HG03064 (cell line): ENCODE measurements at regions not wholly inside any gene's neighbourhood (a gene's known extent, or its start where the extent isn't known, plus 50 kb on each side); places are given as distances from the start of the nearest gene placed in this dataset.

ENCODE experiments used
- ATAC-seq: cut with Tn5 transposase; IDR thresholded peaks from one replicate; pipeline ENCODE4 v1.9.1; 2021; ENCODE audit warnings: low read depth; ENCODE audit not compliant: unreplicated experiment

DNA sequence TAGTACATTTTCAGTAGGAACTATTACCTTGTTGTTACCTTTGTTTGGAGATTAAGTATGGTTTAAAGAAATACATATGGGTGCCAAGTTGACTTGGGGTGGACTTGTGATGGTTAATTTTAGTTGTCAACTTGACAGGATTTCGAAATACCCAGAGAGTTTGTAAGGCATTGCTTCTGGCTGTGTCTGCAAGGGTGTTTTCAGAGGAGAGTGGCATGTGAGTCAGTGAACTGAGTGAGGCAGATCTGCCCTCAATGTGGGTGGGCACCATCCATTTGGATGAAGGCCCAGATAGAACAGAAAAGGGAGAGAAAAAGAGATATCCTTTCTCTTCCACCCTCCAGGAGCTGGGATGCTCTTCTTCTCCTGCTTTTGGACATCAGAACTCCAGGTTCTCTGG lies 315.5 kb downstream of the GPATCH2 start:
- ATAC-seq, result no peak

DNA sequence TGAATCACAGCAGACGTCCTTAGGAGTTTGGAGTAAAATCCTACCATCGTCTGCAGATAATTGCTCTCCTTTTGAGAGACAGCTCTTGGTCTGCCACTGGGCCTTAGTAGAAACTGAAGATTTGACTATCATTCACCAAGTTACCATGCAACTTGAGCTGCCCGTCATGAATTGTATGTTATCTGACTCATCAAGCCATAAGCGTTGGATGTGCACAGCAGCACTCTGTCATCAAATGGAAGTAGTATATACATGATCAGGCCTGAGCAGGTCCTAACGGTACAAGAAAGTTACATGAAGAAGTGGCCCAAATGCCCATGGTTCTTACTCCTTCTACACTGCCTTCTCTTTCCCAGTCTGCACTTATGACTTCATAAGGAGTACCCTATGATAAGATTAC lies 317.8 kb downstream of the GPATCH2 start:
- no peak for ATAC-seq

GRCh38 chr1:217311766-217312165 lies 319.1 kb downstream of the GPATCH2 start:
- ATAC-seq, result no peak

DNA sequence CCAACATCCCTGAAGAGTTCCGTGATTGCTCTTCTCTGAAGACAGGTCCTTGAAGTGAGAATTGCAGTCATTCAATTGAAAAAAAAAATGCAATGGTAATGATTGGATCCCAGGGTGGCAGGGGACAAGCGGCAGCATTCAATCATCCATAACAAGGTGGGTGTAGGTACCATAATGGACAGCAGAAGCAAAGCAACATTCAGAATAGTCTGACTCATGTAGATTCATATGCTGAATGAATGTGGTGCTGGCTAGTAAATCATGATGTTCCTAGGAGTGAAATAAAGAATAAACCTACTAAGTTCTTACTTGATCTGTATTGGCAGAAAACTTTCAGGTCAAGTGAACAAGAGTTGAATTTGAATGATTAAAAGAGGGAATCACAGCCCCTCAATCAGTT lies 319.6 kb downstream of the GPATCH2 start:
- no peak for ATAC-seq

- ATAC-seq, result no peak
These were observed 349.6 kb downstream of the GPATCH2 start for GRCh38 chr1:217281332-217281731.

DNA sequence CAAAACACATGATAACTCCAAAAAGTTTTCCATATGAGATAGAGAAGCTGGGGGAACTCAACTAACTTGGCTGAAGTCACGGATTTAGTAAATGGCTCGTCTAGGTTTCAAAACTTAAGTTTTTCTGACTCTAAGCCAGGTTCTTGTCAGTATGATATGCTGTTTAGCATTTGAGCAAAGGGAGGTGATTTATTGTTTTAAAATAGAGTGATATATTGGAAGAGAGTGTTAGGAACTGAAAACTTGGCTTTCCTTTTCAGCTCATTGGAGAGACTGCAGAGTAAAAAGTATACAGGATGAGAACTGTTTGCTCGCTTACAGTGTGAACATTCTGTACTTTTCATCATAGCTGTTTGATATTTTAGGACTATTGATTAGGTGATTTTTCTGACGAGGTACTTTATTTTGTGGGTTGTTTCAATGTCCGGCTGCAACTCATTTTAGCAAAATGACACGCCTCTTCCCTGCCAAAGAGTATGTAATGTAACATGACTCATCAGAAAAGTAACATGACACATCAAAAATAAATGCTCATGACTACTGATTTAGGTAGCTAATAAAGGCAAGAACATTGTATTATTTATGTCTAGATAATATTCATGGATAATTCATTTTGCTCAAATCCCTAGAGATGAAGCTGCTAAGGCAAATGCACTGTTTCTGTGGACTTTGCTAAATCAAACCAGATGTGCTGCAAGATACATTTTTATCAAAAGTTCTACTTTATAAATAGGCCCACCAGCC lies 355.1 kb downstream of the GPATCH2 start:
- no peak for ATAC-seq

DNA sequence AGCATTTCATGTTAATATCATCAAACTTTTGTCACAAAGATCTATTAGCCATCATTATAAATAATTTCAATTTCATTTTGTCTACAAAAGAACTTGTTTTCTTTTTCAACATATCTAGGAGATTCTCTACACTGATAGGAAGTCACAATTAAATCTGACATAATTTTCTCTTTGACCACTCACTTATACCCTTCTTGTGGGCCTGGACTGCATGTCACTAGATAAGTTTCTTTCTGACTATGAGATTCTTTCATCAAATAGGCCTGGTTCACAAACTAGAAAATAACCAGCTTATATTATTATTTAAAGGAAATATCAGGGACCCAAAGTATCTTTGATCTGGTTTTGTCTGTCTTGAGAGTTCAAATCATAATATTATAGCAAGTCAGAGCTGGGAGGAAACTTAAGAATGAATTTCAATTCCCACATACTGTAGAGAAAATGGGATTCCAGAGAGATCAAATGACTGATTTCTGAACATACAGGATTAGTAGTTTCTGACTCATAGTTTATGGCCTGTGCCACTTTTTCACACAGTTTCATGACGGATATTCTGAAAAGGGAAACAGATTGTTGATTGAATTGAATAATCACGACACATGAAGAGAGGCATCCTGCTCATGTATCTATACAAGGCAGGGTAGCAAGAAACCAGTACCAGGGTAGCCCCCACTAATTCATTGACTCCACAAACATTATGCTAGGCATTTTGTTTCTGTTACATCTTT lies 355.8 kb downstream of the GPATCH2 start:
- no peak for ATAC-seq

DNA sequence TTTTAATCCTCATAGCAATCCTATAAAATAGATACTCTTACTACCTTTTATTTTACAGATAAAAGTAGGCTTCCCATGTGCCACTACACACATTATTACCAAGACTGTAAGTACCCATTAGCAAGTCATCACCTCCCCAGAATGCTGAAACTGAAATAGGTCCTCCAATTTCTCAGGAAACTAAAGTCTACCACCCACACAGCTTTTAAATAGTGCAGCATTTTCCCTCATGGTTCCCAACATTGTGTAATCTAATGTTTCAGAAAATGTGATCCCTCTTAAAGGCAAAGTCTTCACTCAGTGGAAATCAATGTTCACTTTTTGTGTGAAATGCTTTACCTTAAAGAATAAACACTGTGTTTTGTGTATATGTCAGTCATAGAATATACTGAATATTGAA lies 356.5 kb downstream of the GPATCH2 start:
- no peak for ATAC-seq

DNA sequence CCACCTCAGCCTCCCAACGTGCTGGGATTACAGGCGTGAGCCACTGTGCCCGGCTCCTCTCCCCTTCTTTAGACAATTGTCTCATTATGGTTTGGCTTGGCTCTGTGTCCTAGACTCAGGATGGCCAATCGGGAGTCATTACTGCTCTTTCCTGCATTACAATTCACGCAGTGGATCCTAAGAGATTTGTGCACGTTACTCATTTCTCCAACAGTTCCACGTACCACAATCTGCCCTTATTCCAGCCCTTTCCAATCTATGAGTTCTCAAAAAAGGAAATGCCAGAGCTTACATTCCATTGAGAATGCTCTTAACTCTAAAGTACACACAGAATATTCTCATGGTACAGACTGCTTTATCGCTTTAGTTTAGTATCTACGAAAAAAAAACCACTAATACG lies 357.0 kb downstream of the GPATCH2 start:
- no peak for ATAC-seq

GRCh38 chr1:217272385-217272784 lies 358.5 kb downstream of the GPATCH2 start:
- ATAC-seq, result no peak

DNA sequence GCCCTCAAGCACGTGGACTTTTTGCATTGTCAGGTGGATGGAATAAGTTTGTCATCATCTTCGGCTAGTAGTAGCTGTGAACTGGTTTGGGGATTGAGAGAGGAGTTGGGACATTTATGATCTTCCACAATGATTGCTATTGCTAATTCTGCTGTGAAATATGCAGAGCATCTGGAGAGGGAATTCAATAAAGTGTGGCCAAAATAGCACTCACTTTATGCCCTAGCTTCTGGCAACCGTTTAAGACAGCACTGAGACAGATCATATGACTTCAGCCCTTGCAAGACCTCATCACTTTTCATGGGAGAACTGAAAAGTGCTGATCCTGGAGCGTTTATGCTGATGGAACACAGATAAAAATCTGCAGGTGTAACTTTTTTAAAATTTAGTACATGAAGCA lies 360.8 kb downstream of the GPATCH2 start:
- no peak for ATAC-seq

GRCh38 chr1:217268058-217268457 lies 362.8 kb downstream of the GPATCH2 start:
- no peak for ATAC-seq

GRCh38 chr1:217261636-217262035 lies 369.3 kb downstream of the GPATCH2 start:
- ATAC-seq, result no peak

- no peak for ATAC-seq
These were observed 370.2 kb downstream of the GPATCH2 start for GRCh38 chr1:217260676-217261075.

DNA sequence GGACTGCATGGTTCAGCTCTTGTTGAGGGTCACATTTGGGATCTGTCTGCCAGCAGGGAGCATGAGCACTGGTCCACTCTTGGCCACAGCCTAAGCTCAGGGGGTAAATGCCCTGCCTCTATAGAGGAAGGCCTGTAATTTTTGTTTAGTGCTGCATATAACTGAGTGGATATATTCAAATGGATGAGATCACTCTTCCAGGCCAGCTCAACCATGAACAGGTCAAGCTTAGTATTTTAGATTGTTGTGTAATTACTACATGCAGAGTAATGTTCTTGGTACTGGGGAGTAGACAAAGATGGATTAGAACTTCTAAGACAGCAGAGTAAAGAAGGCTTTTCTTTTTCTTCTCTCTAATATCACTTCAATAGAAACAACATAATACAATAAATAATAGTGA lies 376.9 kb downstream of the GPATCH2 start:
- no peak for ATAC-seq

GRCh38 chr1:217253351-217253750 lies 377.5 kb downstream of the GPATCH2 start:
- ATAC-seq, result no peak

DNA sequence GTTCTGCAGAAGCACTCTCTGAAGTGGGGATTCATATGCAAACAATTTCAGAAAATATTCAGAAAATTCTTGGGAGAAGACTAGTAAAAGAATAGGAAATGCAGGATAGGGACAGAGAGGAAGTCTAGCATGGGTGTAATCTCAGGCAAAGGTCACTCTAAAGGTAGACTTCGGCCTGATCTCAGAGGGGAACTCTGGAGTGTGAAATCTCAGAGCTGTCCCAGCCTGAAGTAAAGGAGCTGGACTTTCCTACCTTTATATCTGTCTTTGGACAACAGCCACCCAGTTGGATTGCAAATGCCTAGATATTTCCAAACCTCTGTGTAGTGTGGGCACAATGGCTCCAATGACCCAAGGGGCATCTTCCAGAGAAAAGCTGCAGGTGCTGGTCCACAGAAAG lies 379.8 kb downstream of the GPATCH2 start:
- ATAC-seq, result no peak

DNA sequence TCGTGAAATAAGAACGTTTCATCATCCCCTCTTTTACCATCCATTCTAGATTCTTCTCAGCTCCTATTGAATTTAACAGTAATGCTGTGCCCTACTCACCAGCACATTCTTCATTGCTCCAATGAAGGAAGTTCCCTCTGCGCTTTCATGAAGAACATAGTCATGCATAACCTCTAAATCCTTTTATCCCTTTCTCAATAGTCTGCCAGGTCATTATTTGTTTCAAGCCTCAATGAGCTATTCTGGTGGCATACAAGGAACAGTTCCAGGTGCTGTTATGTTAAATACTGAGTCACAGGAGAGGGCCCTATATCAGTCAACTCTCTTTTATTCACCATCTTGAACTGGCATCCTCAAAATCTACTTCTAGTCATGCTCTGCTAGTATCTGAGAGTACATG lies 381.0 kb downstream of the GPATCH2 start:
- ATAC-seq, result no peak

- no peak for ATAC-seq
These were observed 385.9 kb downstream of the GPATCH2 start for GRCh38 chr1:217244971-217245370.

DNA sequence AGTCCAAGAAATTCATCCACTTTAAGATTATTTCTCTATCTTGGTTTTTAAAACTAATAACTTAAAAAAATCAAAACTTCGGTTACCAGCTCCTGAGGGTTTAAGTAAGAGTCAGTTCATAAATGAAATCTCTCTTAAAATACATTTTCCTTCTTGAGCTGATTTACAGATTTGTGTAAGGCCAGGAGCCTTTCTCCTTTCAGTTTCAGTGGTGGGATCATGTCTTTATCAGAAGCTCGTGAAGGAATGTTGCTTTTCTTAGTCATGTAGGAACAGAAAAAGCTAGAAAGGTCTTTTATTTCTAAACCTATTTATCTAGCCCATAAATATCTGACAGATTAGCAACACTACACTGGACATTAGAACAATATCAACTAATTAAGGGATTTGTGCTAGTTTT lies 390.2 kb downstream of the GPATCH2 start:
- no peak for ATAC-seq

DNA sequence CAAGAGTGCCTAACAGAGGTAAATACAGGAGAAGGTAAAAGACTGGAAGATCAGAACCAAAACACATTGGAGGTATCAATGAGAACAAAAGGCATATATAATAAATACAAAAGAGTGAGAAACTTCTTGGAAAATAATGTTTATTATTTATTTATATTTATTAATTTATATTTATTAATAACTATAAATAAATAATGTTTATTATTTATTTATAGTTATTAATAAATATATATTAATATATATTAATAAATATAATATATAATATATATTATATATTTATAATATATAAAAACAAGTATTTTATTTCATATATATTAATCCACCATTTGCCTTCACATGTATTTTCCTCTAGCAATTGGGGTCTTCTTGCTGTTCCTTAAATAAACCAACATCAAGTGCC lies 391.9 kb downstream of the GPATCH2 start:
- ATAC-seq, result no peak

- ATAC-seq, result no peak
These were observed 400.5 kb downstream of the GPATCH2 start for GRCh38 chr1:217230412-217230811.
